ENCODE measurements at regions not wholly inside any gene's neighbourhood (a gene's known extent, or its start where the extent isn't known, plus 50 kb on each side); places are given as distances from the start of the nearest gene placed in this dataset.

- TF ChIP-seq EZH2 (IDR thresholded peaks at IDR 0.05), result no peak
- no peak for TF ChIP-seq POLR2AphosphoS5 (IDR thresholded peaks at IDR 0.05; ENCODE audit: borderline replicate concordance, low read depth, low read length)
- no peak for TF ChIP-seq FOXP2 (optimal IDR thresholded peaks at IDR 0.05; ENCODE audit: control extremely low read depth, extremely low read length, insufficient read depth)
Observed at GRCh38 chr11:115117956-115118493, 386.2 kb downstream of the CADM1 start.
